GM12864 (cell line): ENCODE measurements at regions not wholly inside any gene's neighbourhood (a gene's known extent, or its start where the extent isn't known, plus 50 kb on each side); places are given as distances from the start of the nearest gene placed in this dataset.
"Not testable (repeated sequence)": the region's sequence is repeated elsewhere in the genome, so short reads cannot be mapped to it uniquely, and the experiment has no call there.

ENCODE experiments used
- DNase-seq: peaks from one replicate; pipeline ENCODE4 v3.0.0-alpha.2; 2011; ENCODE audit warnings: low read depth
- H3K4me3 ChIP-seq: 2 replicates; pipeline ENCODE4 v1.5.1; 2011; ENCODE audit warnings: mild to moderate bottlenecking, low read depth, low read length, control low read depth
- TF ChIP-seq, protein P1 (sequence below): IDR thresholded peaks from 2 replicates; pipeline ENCODE4 v1.5.1; 2011; ENCODE audit warnings: low read depth, mild to moderate bottlenecking, moderate library complexity, low read length, control low read depth, inconsistent platforms; ENCODE audit errors: missing control alignments

DNA sequence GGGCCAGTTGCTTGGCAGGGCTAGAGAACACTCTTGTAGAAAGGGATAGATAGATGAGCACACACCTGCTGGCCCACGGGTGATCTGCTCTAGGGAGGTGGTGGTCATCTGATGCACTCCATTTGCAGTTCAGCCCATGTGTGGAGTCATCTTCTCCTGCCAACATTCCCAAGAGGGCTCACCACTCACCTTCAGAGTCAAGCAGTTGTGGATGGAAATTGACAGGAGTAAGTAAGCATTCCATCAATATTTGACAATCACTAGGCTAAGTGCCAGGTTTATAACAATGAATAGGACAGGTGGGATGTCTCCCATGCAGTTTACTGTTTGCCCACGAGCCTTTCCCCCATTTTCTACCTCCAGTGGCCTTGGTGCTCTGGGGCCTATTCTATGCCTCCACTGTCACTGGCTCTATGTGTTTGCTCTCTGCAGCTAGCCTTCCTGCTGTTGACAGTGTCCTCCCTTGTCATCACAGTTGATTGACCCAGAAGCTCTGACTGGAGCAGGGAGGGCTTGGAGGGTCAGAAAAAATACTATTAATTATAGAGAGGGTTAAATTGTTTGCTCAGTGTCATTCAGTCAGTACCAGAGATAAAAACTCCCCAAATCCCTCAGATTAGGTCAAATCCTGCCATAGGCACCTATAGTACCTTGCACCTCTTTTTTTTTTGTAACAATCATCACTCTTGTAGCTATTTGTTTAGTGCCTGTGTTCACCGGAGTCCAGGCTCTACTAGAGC is 134.6 kb upstream of the PZP start:
- DNase-seq, result no peak
- TF ChIP-seq, protein P1, sequence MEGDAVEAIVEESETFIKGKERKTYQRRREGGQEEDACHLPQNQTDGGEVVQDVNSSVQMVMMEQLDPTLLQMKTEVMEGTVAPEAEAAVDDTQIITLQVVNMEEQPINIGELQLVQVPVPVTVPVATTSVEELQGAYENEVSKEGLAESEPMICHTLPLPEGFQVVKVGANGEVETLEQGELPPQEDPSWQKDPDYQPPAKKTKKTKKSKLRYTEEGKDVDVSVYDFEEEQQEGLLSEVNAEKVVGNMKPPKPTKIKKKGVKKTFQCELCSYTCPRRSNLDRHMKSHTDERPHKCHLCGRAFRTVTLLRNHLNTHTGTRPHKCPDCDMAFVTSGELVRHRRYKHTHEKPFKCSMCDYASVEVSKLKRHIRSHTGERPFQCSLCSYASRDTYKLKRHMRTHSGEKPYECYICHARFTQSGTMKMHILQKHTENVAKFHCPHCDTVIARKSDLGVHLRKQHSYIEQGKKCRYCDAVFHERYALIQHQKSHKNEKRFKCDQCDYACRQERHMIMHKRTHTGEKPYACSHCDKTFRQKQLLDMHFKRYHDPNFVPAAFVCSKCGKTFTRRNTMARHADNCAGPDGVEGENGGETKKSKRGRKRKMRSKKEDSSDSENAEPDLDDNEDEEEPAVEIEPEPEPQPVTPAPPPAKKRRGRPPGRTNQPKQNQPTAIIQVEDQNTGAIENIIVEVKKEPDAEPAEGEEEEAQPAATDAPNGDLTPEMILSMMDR, result no peak
- H3K4me3 ChIP-seq, result no peak overlapping the region

- TF ChIP-seq, protein P1, result no peak
- H3K4me3 ChIP-seq, result no peak overlapping the region
- no peak for DNase-seq
Measured at GRCh38 chr12:9341260-9341585, 133.0 kb upstream of the PZP start.

DNA sequence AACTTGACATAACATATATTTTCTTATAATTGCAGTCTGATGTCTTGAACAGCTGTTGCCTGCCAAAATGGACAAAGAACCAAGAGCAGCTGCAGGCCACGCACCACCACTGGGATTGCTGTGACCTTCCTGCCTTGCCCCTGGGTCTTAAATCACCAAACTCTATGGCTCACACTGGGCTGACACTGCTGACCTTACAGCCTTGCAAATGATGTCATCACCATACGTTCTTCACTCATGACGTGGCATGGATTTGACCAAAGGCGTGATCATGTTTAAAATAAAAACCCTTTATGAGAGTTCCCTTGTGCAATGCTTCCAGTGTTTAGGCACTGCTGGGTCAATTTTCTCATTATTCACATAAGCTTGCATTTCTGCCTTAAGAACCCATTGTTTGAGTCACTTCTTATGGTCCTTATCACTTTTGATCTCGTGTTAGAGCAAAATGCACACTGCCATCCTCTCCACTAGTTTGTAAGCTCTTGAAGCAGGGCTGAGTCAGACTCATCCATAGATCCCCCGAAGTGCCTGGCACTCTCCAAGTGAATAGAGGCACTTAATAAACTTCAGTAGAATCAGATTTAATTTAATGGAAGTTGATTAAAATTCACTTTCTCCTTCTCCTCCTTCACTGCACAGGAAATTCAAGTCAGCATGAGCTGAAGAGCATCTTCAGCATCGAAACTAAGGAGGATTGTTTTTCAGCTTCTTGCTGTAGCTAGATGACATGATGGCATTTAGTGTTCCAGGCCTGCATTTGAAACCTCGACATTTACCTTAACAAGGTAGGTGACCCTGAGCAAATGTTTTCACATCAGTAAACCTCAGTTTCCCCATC is 132.4 kb upstream of the PZP start:
- no peak overlapping the region for H3K4me3 ChIP-seq
- no peak for DNase-seq
- TF ChIP-seq, protein P1, result no peak

- H3K4me3 ChIP-seq, result no peak overlapping the region
- no peak for DNase-seq
- TF ChIP-seq, protein P1, result no peak
Measured at GRCh38 chr12:9337656-9338055, 129.5 kb upstream of the PZP start.

DNA sequence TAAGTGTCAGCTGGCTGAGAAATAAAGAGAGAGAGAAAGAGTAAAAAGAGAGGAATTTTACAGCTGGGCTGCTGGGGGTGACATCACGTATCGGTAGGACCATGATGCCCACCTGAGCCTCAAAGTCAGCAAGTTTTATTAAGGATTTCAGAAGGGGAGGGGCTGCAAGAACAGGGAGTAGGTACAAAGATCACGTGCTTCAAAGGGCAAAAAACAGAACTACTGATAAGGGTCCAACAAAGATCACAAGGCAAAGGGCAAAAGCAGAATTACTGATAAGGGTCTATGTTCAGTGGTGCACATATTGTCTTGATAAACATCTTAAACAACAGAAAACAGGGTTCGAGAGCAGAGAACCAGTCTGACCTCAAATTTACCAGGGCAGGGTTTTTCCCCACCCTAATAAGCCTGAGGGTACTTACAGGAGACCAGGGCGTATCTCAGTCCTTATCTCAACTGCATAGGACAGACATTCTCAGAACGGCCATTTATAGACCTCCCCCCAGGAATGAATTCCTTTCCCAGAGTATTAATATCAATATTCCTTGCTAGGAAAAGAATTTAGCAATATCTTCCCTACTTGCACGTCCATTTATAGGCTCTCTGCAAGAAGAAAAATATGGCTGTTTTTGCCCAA is 128.3 kb upstream of the PZP start:
- not testable (repeated sequence) for H3K4me3 ChIP-seq, DNase-seq

GRCh38 chr12:9335867-9336266 is 127.7 kb upstream of the PZP start:
- TF ChIP-seq, protein P1, result no peak
- no peak for DNase-seq
- no peak overlapping the region for H3K4me3 ChIP-seq

DNA sequence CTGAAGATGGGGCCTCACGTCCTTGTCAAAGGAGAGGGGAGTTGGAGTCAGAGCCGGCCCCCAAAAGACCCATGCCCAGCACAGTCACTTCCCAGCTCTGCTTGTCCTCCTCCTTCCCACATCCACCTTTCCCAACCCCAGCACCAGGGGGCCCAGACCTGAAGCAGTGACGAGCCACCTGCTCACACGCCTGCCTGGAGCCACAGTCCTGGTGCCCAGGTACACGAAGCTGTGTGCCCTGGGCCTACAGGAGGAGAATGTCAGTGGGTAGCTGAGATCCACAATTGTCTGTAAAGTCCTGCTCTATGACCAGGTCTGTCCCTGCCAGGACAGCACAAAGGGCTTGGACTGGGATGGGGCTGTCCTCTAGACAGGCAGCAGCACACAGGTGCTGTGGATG is 126.8 kb upstream of the PZP start:
- TF ChIP-seq, protein P1, result no peak
- DNase-seq, result no peak
- H3K4me3 ChIP-seq, result no peak overlapping the region
